GM21576 (cell line): ENCODE measurements at regions not wholly inside any gene's neighbourhood (a gene's known extent, or its start where the extent isn't known, plus 50 kb on each side); places are given as distances from the start of the nearest gene placed in this dataset.

Experiments used
- ATAC-seq: cut with Tn5 transposase; IDR thresholded peaks from one replicate; pipeline ENCODE4 v1.9.1; 2021; ENCODE audit warnings: mild to moderate bottlenecking, moderate library complexity; ENCODE audit not compliant: unreplicated experiment

DNA sequence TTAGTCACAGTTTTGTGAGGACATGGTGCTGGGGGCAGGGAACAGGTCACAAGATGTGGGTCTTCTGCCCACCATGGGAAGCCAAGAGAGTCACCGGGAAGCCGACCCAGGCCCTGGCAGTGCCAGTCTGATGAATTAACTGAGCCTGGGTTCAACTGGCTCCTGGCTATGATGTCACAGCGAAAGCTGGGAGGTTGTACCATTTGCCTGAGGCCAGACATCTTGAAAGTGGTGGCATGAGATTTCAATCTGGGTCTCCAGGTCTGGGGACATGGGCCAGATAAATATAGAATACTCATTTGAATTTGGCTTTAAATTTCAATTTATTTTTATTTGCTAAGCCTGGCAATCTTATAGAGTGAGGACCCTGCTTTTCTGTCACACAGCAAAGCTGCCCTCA lies 280.9 kb downstream of the NSG2 start:
- no peak for ATAC-seq

DNA sequence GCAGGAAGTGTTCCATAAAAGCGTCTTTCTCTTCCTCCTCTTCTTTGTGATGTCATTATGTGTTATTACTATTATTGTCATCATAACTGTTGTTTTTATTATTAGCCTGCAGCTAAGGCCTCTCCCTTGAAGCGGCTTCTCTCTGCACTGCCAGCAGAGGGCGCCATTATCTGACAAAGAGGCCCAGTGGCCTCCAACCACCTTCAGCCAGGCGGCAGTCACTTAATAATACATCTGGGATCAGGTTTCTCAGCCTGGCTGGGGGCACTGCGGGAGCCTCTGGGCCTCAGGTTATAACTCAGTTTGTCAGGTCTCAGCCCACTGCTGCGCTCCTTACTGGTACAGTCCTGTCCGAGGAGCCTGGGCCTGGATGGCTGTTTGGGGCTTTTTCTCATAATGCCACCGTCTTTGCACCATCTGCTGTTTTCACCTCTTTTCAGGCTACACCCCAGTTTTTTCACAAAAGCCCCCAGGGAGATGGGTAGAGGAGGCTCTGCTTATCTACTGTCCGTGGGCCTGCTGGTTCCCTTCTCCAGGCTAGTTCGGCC lies 281.9 kb downstream of the NSG2 start:
- ATAC-seq: no peak

DNA sequence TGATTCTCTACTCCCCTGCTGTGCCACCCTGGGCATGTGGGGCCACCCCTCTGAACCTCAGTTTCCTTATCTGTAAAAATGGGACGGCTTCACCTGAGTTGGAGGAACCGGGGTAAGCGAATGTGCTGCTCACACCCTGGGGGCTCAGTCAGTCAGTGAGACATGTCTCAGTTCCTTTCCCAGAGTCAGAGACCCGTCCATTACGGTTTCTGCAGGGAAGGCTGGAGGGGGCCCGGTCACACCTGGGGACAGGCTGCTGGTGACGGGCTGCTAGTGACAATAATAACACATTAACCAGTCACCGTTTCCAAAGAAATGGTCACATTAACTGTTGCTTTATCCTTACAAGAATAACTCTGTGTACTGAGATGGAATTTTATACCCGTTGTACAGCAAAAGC lies 282.4 kb downstream of the NSG2 start:
- no peak for ATAC-seq

DNA sequence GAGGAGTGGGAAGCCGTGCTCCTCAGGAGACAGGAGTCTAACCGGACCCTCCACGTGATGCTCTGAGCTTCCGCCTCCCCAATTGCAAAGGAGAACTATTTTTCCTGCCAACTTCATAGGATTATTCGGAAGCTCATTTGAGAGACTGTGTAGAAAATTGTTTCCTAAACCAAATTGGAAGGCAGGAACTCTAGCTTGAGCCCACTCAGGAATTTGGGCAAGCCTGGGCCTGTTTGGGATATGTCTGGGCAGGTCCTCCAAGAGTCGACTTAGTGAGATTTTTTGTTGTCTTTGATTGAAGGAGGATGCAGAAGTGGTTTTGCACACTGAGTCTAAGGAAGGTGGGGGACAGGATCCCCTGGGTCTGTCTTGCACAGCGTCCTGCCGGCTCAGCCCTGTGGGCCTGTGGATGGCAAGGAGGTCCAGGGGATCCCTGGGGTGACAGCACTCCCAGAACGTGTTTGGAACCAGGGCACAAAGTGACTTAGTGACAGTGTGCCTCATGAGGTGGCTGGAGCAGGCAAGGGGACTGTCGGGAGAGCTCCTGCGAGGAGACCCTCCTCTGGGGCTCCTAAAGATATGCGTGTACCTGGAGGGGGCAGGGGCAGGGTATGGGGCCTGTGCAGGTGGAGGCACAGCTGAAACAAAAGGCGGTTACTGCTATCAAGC lies 283.3 kb downstream of the NSG2 start:
- ATAC-seq: no peak

DNA sequence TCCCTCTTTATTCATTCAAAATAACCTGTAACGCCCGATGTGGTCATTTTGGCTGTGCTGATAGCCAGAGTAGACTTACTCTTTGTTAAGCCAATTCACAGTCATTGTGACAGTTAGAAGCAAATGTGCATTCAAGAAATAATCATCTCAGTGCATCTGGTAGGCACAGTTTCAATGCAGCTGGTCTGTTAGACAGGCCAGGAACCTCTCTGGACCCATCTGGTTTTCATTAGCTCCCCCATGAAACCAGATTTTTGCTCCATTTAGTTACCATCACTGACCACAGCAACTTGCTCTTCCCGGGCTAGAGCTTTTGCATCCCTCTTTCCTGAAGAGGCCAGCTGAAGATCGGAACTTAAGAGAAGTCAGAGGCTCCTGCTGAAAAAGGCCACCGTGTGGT lies 284.2 kb downstream of the NSG2 start:
- ATAC-seq: no peak

DNA sequence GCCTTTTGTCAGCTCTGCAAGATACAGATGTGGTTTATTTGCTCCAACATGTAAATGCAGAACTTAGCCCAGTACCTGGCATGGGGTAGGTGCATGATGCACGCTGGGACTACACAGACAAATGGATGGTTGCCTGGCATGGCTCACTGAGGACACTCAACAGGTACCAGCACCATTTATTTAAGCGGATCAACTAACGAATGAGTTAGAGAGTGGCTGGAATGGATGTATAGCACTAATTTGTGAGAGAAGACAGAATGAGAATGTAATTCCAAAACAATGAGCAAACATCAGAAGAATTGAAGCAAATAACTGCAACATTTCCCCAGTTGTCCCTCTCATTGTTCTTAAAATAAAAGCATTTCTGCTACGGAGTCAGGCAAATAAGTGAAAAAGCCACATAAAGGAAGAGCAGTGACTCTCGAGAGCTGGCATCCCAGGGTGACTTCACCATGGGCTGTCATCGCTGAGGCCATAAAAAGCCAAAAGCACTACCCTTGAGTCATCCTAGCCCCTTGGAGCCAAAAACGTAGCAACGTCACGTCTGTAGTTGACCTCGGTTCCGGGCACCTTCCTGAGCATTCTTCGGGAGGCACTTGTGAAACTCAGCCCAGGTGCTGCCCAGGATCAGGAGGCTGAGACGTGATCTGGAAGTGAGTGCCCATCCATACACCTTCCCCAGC lies 290.3 kb downstream of the NSG2 start:
- ATAC-seq: no peak

DNA sequence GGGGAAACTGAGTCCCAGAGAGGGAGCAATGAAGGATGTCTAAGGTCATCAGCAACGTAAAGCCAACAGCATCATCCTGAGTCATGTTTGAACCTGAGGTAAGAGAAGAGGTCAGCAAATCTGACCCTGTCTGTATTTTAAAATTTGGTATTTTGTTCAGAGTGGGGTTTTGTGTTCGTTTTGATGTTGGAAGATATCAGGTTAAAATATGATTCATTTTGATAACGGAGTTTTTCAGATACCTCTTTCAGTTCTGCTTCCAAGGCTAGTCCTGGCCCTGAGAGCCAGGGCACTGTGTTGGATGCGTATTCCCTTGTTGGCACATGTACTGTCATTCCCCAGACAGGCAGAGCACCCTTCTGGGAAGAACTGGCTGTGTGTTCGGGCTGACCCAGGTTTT lies 291.0 kb downstream of the NSG2 start:
- ATAC-seq: no peak

DNA sequence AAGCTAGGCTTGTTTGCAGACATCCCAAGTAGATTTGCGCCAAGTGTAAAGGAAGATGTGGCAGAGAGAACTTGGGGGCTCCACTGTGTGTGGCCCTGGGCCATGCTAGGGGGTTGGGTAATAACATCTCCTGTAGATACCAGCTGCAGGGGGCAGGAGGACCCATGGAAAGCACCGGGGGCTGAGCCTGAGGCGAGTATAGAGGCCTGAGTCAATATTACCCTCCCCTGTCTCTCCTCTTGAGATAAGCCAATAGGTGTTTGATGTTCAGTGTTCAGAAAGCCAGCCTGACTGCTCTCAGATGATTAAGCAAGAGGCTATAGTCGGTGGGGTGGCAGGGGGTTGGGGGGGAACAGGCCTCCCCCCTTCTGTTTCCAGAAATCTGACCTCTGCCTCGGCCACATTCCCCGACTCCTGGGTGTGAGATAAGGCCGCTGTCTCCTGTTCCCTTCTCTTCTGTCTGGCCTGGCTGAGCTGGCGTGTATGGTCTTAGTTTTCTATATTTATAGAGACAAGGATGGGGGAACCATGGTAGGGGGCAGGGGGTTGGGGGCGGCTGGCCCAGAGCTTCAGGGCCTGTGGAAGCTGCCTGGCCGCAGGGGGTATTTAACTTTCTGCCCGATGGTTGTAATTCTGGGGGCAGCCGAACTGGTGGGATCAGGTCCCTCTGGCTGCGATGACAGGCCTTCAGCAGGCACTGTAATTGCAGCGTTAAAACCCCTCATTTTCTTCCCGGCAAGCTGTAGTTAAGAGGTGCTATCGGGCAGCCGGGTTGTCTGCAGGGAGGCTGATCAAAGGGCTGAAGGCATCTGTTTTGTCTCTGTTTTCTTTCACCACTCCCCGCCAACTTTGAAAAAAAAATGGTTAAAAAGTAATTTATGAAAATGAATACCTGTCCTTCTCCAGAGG lies 292.0 kb downstream of the NSG2 start:
- no peak for ATAC-seq

DNA sequence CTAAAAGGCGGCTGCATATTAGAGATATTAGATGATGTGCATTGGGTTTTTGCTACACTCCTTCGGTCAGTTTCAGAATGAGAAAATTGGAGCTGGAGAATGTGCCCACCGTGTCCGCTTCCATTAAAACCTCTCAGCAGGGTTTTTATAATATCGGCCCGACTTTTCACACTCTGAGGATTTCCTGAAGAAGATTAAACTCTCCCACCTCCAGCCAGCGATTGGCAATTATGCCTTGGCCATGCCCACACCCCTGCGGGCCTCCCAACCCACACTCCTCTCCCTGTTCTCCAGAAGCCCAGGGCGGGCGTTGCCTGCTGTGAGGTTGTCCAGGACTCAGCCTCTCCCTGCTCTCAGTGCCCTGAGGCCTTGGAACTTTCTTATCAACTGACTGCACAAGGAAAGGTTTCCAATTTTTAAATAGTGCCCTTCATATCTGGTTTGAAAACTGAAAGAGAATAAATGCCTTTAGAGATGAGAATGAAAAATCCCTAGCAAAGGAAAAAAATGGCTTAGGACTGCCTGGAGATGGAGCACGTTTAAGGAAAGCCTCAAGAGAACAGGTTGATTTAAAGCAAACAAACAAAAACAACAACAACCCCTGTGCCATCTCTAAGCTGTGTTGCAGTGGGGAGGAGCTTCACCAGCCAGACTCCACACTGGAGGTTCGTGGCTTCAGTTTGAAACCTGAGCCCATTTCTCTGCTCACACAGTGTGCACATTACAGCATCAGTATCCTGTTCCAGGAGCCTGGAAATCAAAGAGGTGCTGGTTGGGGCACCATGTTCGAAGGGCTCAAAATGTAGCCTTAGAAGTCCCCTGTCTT lies 292.9 kb downstream of the NSG2 start:
- ATAC-seq: no peak

DNA sequence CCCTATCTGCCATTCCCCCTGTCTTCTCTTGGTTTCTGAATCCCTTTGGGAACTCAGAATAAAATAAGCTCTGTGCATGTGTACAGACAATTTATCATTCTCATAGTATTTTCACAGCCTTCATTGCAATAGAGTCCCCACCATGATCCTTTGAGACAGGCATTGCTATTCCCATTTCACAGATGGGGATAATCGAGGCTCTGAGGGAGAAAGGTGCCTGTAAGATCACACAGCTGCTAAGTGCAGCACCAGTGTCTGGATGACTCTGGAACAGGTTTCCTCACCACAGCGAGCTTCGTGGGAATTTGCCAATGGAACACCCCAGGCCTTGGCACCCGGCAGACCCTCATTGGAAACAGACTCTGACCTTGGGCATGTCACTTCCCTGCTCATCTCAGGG lies 293.6 kb downstream of the NSG2 start:
- no peak for ATAC-seq

DNA sequence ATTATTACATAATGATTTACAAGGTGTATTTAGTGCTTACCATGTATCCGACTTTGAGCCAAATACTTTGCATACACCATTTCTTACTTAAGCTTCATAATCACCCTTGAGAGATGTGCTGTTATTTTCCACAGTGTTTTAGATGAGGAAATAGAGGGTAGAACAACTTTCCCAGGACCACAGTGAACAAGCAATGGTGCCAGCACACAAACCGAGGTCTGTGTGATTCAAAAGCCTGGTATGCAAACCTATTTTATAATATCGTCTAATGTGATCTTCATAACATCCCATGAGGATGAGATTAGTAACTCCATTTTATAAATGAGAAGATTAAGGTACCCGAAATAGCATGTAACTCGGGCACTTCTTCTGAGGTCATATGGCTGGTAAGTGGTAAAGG lies 294.7 kb downstream of the NSG2 start:
- ATAC-seq: no peak

DNA sequence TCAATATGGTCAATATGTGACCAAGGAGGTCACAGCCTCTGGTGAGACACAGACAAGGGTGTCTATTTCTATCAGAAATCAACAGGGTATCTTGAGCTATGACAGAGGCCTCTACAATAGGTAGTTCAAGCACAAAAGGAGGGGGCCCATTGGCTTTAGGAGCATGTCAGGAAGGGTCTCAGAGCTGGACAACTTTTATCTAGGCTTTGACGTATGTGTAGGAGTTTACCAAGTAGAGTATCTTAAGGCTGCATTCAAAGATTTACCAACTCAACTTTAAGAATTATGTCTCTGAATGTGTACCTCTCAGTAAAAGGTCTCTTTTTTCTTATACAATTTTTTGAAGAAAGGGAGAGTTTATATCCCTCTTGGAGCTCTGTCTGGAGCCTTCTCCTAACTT lies 297.2 kb downstream of the NSG2 start:
- no peak for ATAC-seq

DNA sequence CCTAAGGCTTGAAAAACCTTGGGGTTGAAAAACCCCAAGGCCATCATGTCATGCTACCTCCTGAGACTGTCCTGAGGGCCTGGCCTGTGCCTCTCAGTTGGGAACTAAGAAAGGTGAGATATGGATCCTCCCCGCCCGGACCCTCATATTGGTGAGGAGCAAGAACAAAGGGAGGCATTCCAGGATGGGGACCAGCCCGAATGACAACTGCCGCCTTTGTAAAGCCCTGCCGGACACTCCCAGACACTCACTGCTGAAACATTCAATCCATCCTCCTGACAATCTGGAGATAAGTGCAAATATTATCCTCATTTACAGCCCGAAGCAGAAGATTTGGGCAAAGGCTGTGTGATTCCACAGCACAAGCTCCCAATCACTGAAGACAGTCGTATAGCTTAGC lies 298.3 kb downstream of the NSG2 start:
- no peak for ATAC-seq

DNA sequence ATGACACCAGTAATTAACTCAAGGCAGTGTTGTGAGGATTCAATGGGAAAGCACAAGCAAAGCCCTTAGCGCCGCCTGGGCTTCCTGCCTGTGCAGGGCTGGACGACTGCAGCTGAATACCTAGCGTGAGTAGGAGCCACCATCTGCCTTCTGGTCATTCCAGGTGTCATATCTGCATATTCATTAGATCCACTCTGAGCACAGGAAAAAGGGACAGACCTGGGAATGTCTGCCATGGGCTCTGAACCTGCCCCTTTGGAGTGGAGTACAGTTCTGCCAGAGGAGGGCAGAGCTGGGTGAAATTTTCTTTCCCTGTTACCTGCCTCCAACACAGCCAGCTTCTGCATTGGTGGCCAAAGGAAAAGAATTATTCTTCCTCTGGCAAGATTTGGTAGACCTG lies 298.8 kb downstream of the NSG2 start:
- no peak for ATAC-seq

DNA sequence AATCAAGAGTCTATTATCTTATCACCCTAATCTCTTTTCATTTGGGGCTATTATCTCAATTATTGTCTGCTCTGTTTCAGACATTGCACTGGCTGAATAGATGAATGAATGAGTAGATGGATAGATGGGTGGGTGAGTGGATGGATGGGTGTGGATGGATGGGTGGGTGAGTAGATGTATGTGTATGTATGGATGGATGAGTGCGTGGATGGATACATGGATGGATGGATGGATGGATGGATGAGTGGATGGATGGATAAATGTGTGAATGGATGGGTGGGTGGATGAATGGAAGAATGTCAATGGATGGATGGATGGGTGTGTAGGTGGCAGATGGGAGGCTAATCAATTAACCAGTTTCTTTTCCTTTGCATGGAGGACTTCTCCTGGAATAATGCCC lies 301.7 kb downstream of the NSG2 start:
- no peak for ATAC-seq

DNA sequence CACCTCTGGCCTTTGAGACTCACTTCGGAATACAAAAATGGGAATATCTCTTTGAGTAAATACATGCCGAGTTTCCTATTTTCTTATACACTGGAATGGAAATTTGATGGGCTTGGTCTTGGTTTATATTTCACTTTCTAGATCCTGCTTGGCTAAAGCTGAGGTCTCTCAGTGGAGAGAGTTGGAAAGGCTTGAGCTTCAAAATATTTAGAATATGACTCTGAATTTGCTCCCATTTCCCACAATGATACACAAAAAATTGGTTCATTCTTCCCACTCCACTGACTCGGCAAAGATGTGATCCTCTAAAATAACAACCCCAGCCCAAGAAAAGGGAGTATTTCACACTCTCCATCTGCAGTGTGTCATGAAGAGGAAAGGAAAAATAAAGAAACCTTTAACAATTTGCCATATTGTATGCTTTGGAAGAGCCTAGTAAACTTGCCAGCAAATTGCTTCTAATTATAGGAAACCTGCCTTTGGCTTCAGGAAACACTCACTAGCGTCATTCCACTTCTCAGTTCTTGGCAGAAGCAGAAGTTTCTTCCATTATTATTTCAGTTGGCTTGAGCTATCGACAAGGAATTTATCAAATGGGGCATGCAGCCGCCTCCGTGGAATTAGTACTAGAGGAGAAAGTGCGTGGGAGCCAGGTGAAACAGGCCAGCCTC lies 302.9 kb downstream of the NSG2 start:
- ATAC-seq: no peak

DNA sequence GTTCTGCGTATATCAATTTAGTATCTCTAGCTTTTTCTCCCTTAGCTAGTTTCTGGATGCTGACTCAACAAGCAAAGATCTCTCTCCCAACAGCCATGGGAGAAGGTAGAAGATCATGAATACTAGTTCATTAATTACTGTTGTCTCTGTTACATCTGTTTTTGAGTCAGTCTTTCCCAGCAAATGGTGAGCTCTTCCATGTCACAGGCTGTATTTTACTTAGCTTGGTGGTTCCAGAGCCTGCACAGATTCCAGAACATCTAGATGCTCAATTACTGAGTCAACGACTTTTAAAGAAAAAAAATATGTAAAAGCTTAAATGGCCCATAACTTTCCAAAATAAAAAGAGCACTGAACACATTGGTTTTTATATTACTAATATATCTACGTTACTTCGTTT lies 307.2 kb downstream of the NSG2 start:
- no peak for ATAC-seq

DNA sequence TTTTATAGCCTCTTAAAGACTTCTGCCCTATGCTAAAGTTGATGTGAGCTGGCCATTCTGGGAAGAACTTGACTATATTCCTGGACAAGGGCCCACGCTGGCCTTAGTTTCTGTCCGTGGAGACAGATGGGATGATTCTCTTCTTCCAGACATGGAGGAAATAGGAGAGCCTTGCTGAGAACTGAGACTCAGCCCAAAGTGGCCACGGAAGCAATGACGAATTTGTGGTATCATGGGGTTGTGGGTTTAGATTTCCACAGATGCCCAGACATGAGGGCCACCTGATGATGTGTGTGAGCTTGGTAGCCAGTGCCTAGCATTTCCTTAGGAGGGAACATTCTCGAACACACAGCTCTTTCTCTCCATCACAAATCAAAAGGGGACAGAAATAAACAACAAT lies 309.1 kb downstream of the NSG2 start:
- ATAC-seq: no peak

DNA sequence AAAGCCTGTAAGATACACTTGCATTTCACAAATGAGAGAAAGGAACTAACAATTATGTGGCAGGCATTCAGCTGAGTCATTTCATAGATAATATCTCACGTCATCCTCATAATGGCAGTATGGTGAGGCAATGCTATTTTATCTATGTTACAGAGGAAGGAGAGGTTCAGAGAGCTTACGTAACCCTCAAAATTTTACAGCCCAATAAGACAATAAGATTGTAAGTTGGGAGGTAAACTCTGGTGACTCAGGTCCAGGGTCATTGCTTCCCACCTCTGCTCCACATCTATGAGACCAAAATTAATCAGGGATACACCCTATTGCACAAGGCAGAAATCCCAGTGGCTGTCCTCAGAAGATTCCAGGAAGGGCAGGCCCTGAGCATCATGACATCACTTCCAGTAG lies 309.7 kb downstream of the NSG2 start:
- no peak for ATAC-seq

DNA sequence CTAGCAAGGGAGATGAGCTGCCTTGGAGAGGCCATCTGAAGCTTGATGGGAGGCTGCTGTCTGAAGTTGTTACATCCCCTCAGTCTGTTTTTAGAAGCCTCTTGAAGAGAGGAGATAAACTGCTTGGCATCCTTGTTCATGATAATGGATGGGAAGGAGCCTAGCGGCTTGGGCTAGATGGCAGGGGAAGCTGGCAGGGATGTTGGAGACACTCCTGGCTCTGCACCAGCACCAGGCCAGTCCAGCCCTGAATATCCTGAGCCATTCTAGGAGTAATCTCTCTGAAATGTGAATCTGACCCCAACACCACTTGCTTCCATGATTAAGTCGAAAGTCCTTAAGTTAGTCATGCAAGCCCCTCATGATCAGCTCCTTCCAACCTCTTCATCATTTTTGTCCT lies 310.5 kb downstream of the NSG2 start:
- no peak for ATAC-seq
